Liver (tissue), 8 donors: ENCODE measurements at regions not wholly inside any gene's neighbourhood (a gene's known extent, or its start where the extent isn't known, plus 50 kb on each side); places are given as distances from the start of the nearest gene placed in this dataset.

Source experiments
- DNase-seq: peaks from one replicate; pipeline ENCODE4 v3.0.0-alpha.2; 2017; ENCODE audit warnings: low spot score
- H3K27ac ChIP-seq, 2 donors: one replicate each; pipeline ENCODE4 v1.7.0; 2013; ENCODE audit warnings: inconsistent platforms in 2 of 2, low read length in 2 of 2, control low read depth in 1 of 2, low read depth in 1 of 2, mild to moderate bottlenecking in 1 of 2
- H3K27me3 ChIP-seq, 4 donors: one replicate each; pipeline versions ENCODE4 v1.6.1 to v1.7.0; 2013; ENCODE audit warnings: low read length in 3 of 4, inconsistent platforms in 1 of 4, mild to moderate bottlenecking in 1 of 4, moderate library complexity in 1 of 4; ENCODE audit not compliant: control insufficient read depth in 4 of 4, insufficient read depth in 4 of 4
- H3K36me3 ChIP-seq, 4 donors: one replicate each; pipeline versions ENCODE4 v1.6.1 to v1.7.0; 2013; ENCODE audit warnings: low read length in 3 of 4, mild to moderate bottlenecking in 3 of 4, low read depth in 1 of 4, moderate library complexity in 1 of 4; ENCODE audit not compliant: control insufficient read depth in 4 of 4, insufficient read depth in 3 of 4
- H3K4me1 ChIP-seq, 4 donors: one replicate each; pipeline versions ENCODE4 v1.6.1 to v1.7.0; 2013; ENCODE audit warnings: low read length in 3 of 4, mild to moderate bottlenecking in 3 of 4, moderate library complexity in 1 of 4; ENCODE audit not compliant: control insufficient read depth in 4 of 4, insufficient read depth in 4 of 4
- H3K4me3 ChIP-seq, 3 donors: one replicate each; pipeline versions ENCODE4 v1.6.1 to v1.7.0; 2013; ENCODE audit warnings: low read length in 3 of 3, control low read depth in 1 of 3, low read depth in 1 of 3, mild to moderate bottlenecking in 1 of 3
- H3K9ac ChIP-seq, 2 donors: one replicate each; pipeline ENCODE4 v1.7.0; 2013; ENCODE audit warnings: low read length in 2 of 2, mild to moderate bottlenecking in 2 of 2, moderate library complexity in 2 of 2, control low read depth in 1 of 2, low read depth in 1 of 2
- H3K9me3 ChIP-seq, 4 donors: one replicate each; pipeline versions ENCODE4 v1.6.1 to v1.7.0; 2013; ENCODE audit warnings: low read length in 3 of 4; ENCODE audit not compliant: control insufficient read depth in 4 of 4
- ATF3 ChIP-seq: IDR thresholded peaks from 2 replicates; pipeline ENCODE4 v1.6.1; 2016; ENCODE audit warnings: antibody characterized with exemption
- CTCF ChIP-seq: fragments of 150-350 bp; IDR thresholded peaks from 2 replicates; pipeline ENCODE4 v1.5.1; 2017; ENCODE audit warnings: improper control_type of control experiment, low read depth, low read length; ENCODE audit not compliant: missing input control
- EGR1 ChIP-seq, 2 donors: IDR thresholded peaks; 2 replicates each; pipeline ENCODE4 v1.6.1; 2016 to 2018; ENCODE audit warnings: antibody characterized with exemption in 2 of 2, low read depth in 2 of 2
- FOXA1 ChIP-seq: IDR thresholded peaks from 2 replicates; pipeline ENCODE4 v1.6.1; 2016; ENCODE audit warnings: antibody characterized with exemption
- FOXA2 ChIP-seq: IDR thresholded peaks from 2 replicates; pipeline ENCODE4 v1.6.1; 2016; ENCODE audit warnings: antibody characterized with exemption
- GABPA ChIP-seq, 2 donors: IDR thresholded peaks in 1 of 2; conservative IDR thresholded peaks in 1 of 2; 2 replicates each; pipeline ENCODE4 v1.6.1; 2016; ENCODE audit warnings: antibody characterized with exemption in 2 of 2, mild to moderate bottlenecking in 1 of 2, moderate library complexity in 1 of 2
- HNF4A ChIP-seq, 2 donors: conservative IDR thresholded peaks; 2 replicates each; pipeline ENCODE4 v1.6.1; 2016; ENCODE audit warnings: antibody characterized with exemption in 2 of 2, mild to moderate bottlenecking in 2 of 2
- HNF4G ChIP-seq: IDR thresholded peaks from 2 replicates; pipeline ENCODE4 v1.6.1; 2016; ENCODE audit warnings: antibody characterized with exemption
- MAX ChIP-seq: IDR thresholded peaks from 2 replicates; pipeline ENCODE4 v1.6.1; 2016; ENCODE audit warnings: antibody characterized with exemption
- NR2F2 ChIP-seq: IDR thresholded peaks from 2 replicates; pipeline ENCODE4 v1.6.1; 2016; ENCODE audit warnings: antibody characterized with exemption
- REST ChIP-seq: IDR thresholded peaks from 2 replicates; pipeline ENCODE4 v1.6.1; 2016; ENCODE audit warnings: antibody characterized with exemption, mild to moderate bottlenecking
- RXRA ChIP-seq, 2 donors: IDR thresholded peaks; 2 replicates each; pipeline ENCODE4 v1.6.1; 2017 to 2018; ENCODE audit warnings: antibody characterized with exemption in 2 of 2, mild to moderate bottlenecking in 1 of 2
- SP1 ChIP-seq: IDR thresholded peaks from 2 replicates; pipeline ENCODE4 v1.6.1; 2018; ENCODE audit warnings: antibody characterized with exemption, mild to moderate bottlenecking
- TAF1 ChIP-seq: conservative IDR thresholded peaks from 2 replicates; pipeline ENCODE4 v1.6.1; 2016; ENCODE audit warnings: antibody characterized with exemption, mild to moderate bottlenecking
- ZBTB33 ChIP-seq: IDR thresholded peaks from 2 replicates; pipeline ENCODE4 v1.6.1; 2016; ENCODE audit warnings: antibody characterized with exemption
- WGBS: extraction: QIAGEN DNeasy Blood & Tissue Kit; methylation state at CpG from one replicate; pipeline ENCODE4 v1.1.7; 2013; 5-methylcytosine and 5-hydroxymethylcytosine counted together
- donor health status: healthy.
- donor health status: healthy.
- donor health status: healthy.
- donor health status: healthy.
- donor health status: healthy.

- 68% methylated on average over 5 of the region's 5 CpGs for WGBS
- H3K4me1 ChIP-seq: no peaks in the 10 kb centered on the region
- no peak for TF ChIP-seq ATF3
- no peak for TF ChIP-seq GABPA (IDR thresholded peaks at IDR 0.05 in 1 of 2, conservative IDR thresholded peaks at IDR 0.05 in 1 of 2)
- TF ChIP-seq TAF1: no peak
- TF ChIP-seq SP1: no peak
- no peak for TF ChIP-seq FOXA1
These were observed 278.5 kb upstream of the ZNF717 start for GRCh38 chr3:76063811-76064210.

GRCh38 chr3:76065964-76066363, 280.6 kb upstream of the ZNF717 start:
- TF ChIP-seq REST: no peak
- no peak for TF ChIP-seq HNF4A (conservative IDR thresholded peaks at IDR 0.05)
- no peak for TF ChIP-seq ATF3
- no peak for TF ChIP-seq SP1
- no peak for TF ChIP-seq NR2F2
- TF ChIP-seq MAX: no peak
- TF ChIP-seq EGR1 (IDR thresholded peaks at IDR 0.05; ENCODE audit: low read depth in 2 of 2): no peak
- TF ChIP-seq CTCF: no peak
- no peak for TF ChIP-seq ZBTB33
- TF ChIP-seq FOXA2: no peak
- no peak for TF ChIP-seq RXRA (IDR thresholded peaks at IDR 0.05)
- TF ChIP-seq HNF4G: no peak
- no peak for TF ChIP-seq TAF1
- Histone ChIP-seq H3K4me3 (no peak overlapping the region), H3K9ac (no peak overlapping the region), H3K9me3 (peaks cover 0 to 3% (median under 1%) of the 10 kb centered on the region in 4 donors), H3K4me1 (no peaks in the 10 kb centered on the region), H3K36me3 (no peaks in the 10 kb centered on the region), H3K27ac (no peak overlapping the region), H3K27me3 (peaks cover 0 to 4% (median 0%) of the 10 kb centered on the region in 4 donors)
- DNase-seq: no peak

More at GRCh38 chr3:76063811-76064210, 278.5 kb upstream of the ZNF717 start:
- Histone ChIP-seq H3K9me3 (peaks cover 0 to 3% (median under 1%) of the 10 kb centered on the region in 4 donors), H3K36me3 (no peaks in the 10 kb centered on the region), H3K27ac (no peak overlapping the region), H3K4me3 (no peak overlapping the region), H3K27me3 (peaks cover 0 to 4% (median 0%) of the 10 kb centered on the region in 4 donors), H3K9ac (no peak overlapping the region)
- DNase-seq: no peak
